ENCODE measurements at regions not wholly inside any gene's neighbourhood (a gene's known extent, or its start where the extent isn't known, plus 50 kb on each side); places are given as distances from the start of the nearest gene placed in this dataset.

GRCh38 chr10:24113901-24114300 lies 95.0 kb upstream of the KIAA1217 start (continued):
- TF ChIP-seq POU5F1 (IDR thresholded peaks at IDR 0.05; ENCODE audit: low read depth, low read length), result no peak
- no peak for TF ChIP-seq CBX8 (IDR thresholded peaks at IDR 0.05; ENCODE audit: borderline replicate concordance, low read depth, low read length)
- no peak for TF ChIP-seq CEBPB (IDR thresholded peaks at IDR 0.05; ENCODE audit: low read depth, low read length)
- TF ChIP-seq SP4 (IDR thresholded peaks at IDR 0.05; ENCODE audit: low read length), result no peak
